G401 (cell line): ENCODE measurements at regions not wholly inside any gene's neighbourhood (a gene's known extent, or its start where the extent isn't known, plus 50 kb on each side); places are given as distances from the start of the nearest gene placed in this dataset.
"Not testable (repeated sequence)": the region's sequence is repeated elsewhere in the genome, so short reads cannot be mapped to it uniquely, and the experiment has no call there.

Experiments
- DNase-seq: peaks from one replicate; pipeline ENCODE4 v3.0.0-alpha.2; 2015; ENCODE audit warnings: low spot score
- in situ Hi-C: cut with HindIII; loops from 2 replicates; pipeline ENCODE4 v1.10.0; 2016; ENCODE audit warnings: low sequenced_read_pairs, mixed read lengths

GRCh38 chr13:33672022-33672421 lies 145.9 kb upstream of the RFC3 start:
- DNase-seq, in situ Hi-C loops: not testable (repeated sequence)

- peak; percentile 59 for DNase-seq
- in situ Hi-C loops: no loop called here
Measured at GRCh38 chr13:33676045-33676989, 141.6 kb upstream of the RFC3 start.

GRCh38 chr13:33677215-33677614 lies 140.7 kb upstream of the RFC3 start:
- in situ Hi-C loops: no loop called here
- no peak for DNase-seq

- DNase-seq: no peak
- in situ Hi-C loops: no loop called here
Measured at GRCh38 chr13:33678084-33678483, 139.9 kb upstream of the RFC3 start.

GRCh38 chr13:33678906-33679657 lies 138.9 kb upstream of the RFC3 start:
- in situ Hi-C loops: no loop called here
- DNase-seq: no peak

- in situ Hi-C loops: no loop called here
- DNase-seq: no peak
Measured at GRCh38 chr13:33679658-33680012, 138.3 kb upstream of the RFC3 start.

- in situ Hi-C loops: no loop called here
- no peak for DNase-seq
Measured at GRCh38 chr13:33682020-33682564, 135.9 kb upstream of the RFC3 start.

- in situ Hi-C loops, DNase-seq: not testable (repeated sequence)
Measured at GRCh38 chr13:33682646-33683045, 135.3 kb upstream of the RFC3 start.

GRCh38 chr13:33683376-33683775 lies 134.6 kb upstream of the RFC3 start:
- in situ Hi-C loops: no loop called here
- no peak for DNase-seq

- no peak for DNase-seq
- in situ Hi-C loops: no loop called here
Measured at GRCh38 chr13:33684874-33685273, 133.1 kb upstream of the RFC3 start.

GRCh38 chr13:33686772-33687480 lies 131.0 kb upstream of the RFC3 start:
- DNase-seq: no peak

GRCh38 chr13:33690354-33690753 lies 127.6 kb upstream of the RFC3 start:
- no peak for DNase-seq
- in situ Hi-C loops: no loop called here

More at GRCh38 chr13:33686772-33687480, 131.0 kb upstream of the RFC3 start:
- in situ Hi-C loops: no loop called here

GRCh38 chr13:33691980-33692379 lies 126.0 kb upstream of the RFC3 start:
- no peak for DNase-seq
- in situ Hi-C loops: no loop called here

- no peak for DNase-seq
- in situ Hi-C loops: no loop called here
Measured at GRCh38 chr13:33692531-33692930, 125.4 kb upstream of the RFC3 start.

- no peak for DNase-seq
- in situ Hi-C loops: no loop called here
Measured at GRCh38 chr13:33694546-33694945, 123.4 kb upstream of the RFC3 start.

- in situ Hi-C loops: no loop called here
- DNase-seq: no peak
Measured at GRCh38 chr13:33696530-33696929, 121.4 kb upstream of the RFC3 start.

- in situ Hi-C loops: no loop called here
- no peak for DNase-seq
Measured at GRCh38 chr13:33697926-33698325, 120.0 kb upstream of the RFC3 start.

GRCh38 chr13:33707449-33707848 lies 110.5 kb upstream of the RFC3 start:
- no peak for DNase-seq
- in situ Hi-C loops: no loop called here

- in situ Hi-C loops: no loop called here
- no peak for DNase-seq
Measured at GRCh38 chr13:33710924-33711323, 107.0 kb upstream of the RFC3 start.

- DNase-seq: no peak
- in situ Hi-C loops: no loop called here
Measured at GRCh38 chr13:33711436-33711835, 106.5 kb upstream of the RFC3 start.
